Psoas muscle (tissue), 7 donors: ENCODE measurements at regions not wholly inside any gene's neighbourhood (a gene's known extent, or its start where the extent isn't known, plus 50 kb on each side); places are given as distances from the start of the nearest gene placed in this dataset.

ENCODE experiments used
- ATAC-seq, 4 donors: fragments of 200-7000 bp; cut with Tn5 transposase; one replicate each; pipeline ENCODE4 v1.9.1; 2020; ENCODE audit warnings: moderate library complexity in 3 of 4, mild to moderate bottlenecking in 2 of 4
- DNase-seq, 2 donors: peaks; one replicate each; pipeline ENCODE4 v3.0.0-alpha.2; 2020
- H3K27ac ChIP-seq: fragments of 200-600 bp; one replicate; pipeline ENCODE4 v1.8.0; 2022
- H3K27me3 ChIP-seq, 3 donors: fragments of 200-600 bp in 1 of 3; one replicate each; pipeline versions ENCODE4 v1.6.1 to v1.8.0; 2013 to 2022; ENCODE audit warnings: low read length in 2 of 3, mild to moderate bottlenecking in 2 of 3, moderate library complexity in 1 of 3; ENCODE audit not compliant: insufficient read depth in 3 of 3
- H3K36me3 ChIP-seq, 2 donors: fragments of 200-600 bp in 1 of 2; one replicate each; pipeline versions ENCODE4 v1.6.1 to v1.8.0; 2013 to 2022; ENCODE audit warnings: low read depth in 1 of 2, mild to moderate bottlenecking in 1 of 2, moderate library complexity in 1 of 2; ENCODE audit not compliant: insufficient read depth in 1 of 2
- H3K4me1 ChIP-seq: fragments of 200-600 bp; one replicate; pipeline ENCODE4 v1.8.0; 2022
- H3K4me3 ChIP-seq: fragments of 200-600 bp; one replicate; pipeline ENCODE4 v1.8.0; 2022; ENCODE audit warnings: mild to moderate bottlenecking
- H3K9me3 ChIP-seq: fragments of 200-600 bp; one replicate; pipeline ENCODE4 v1.8.0; 2022
- WGBS, 3 donors: extraction: QIAGEN DNeasy Blood & Tissue Kit; methylation state at CpG; one replicate each; pipeline versions ENCODE4 v1.1.6 to v1.1.7; 2013; 5-methylcytosine and 5-hydroxymethylcytosine counted together
- intact Hi-C, 2 donors: fragments of 100-400 bp; cut with DNase I; formaldehyde crosslinking; loops; one replicate each; pipeline versions ENCODE4 v1.11.0 to v1.14.2; 2022
- TF ChIP-seq, protein P1 (sequence below): fragments of 200-600 bp; IDR thresholded peaks from one replicate; pipeline ENCODE4 v1.8.0; 2022; ENCODE audit warnings: antibody characterized with exemption
- donor health status: healthy with polysubstance abuse.
- donor health status: DM: no; HTN: no; CAD: no; lungs with moderate emphysema.
- donor health status: Bipolar disorder and iron deficiency.
- donor health status: healthy.
- donor health status: DM: yes; HTN: yes; CAD: no.
- donor health status: DM: no; HTN: no; CAD: no.
- donor health status: DM: yes; HTN: yes; CAD: no.

DNA sequence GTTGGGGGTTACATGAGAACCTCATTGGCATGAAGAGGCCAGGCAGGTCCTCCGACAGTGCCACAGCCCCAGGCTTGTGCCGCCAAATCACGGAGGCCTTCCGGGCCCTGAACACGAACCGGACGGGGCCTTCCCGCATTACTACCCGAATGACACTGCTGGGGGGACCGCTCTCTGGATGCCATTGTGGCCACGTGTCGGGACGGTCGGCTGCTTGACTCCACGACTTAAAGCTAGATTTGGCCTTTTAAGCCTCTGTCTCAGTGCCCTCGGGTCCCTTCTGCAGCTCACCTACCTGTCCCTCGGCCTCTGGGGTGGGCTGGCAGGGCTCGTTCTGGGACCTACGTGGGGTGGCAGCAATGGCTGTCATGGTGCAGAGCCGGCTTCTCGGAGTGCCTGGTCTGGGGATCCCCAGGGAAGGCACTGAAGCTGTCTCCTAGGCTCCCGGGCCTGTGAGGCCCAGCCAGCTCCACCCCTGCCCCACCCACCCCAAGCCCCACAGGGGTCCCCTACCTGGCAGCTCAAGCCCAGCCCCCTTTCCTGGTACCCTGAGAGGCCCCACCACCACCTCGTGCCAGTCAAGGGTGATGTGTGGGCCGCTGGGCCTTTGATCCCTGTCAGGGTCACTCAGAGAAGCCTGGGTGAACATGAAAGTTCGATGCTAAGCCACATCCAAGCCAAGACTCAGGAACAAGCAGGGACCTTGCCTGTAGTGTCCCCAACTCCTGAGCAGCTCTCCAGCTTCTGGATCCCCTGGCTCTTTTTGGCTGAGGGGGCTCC is 245.8 kb upstream of the SGCG start:
- intact Hi-C loops: loop anchor here (5.0 to 10.0 kb wide), 2 partner anchors 1420 to 1422 kb away; no protein-coding TSS in a partner anchor
- no peaks in the 10 kb centered on the region for H3K4me1 ChIP-seq
- H3K27me3 ChIP-seq: peaks cover 0 to 2% (median 0%) of the 10 kb centered on the region in 3 donors
- no peaks in the 10 kb centered on the region for H3K36me3 ChIP-seq
- ATAC-seq (no peak), DNase-seq (no peak)
- TF ChIP-seq, protein P1, sequence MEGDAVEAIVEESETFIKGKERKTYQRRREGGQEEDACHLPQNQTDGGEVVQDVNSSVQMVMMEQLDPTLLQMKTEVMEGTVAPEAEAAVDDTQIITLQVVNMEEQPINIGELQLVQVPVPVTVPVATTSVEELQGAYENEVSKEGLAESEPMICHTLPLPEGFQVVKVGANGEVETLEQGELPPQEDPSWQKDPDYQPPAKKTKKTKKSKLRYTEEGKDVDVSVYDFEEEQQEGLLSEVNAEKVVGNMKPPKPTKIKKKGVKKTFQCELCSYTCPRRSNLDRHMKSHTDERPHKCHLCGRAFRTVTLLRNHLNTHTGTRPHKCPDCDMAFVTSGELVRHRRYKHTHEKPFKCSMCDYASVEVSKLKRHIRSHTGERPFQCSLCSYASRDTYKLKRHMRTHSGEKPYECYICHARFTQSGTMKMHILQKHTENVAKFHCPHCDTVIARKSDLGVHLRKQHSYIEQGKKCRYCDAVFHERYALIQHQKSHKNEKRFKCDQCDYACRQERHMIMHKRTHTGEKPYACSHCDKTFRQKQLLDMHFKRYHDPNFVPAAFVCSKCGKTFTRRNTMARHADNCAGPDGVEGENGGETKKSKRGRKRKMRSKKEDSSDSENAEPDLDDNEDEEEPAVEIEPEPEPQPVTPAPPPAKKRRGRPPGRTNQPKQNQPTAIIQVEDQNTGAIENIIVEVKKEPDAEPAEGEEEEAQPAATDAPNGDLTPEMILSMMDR: no peak
- H3K4me3 ChIP-seq: no peak overlapping the region
- WGBS, 3 donors: 87 to 90% (median 88%) methylated on average over 24 of the region's 25 CpGs
- no peaks in the 10 kb centered on the region for H3K9me3 ChIP-seq
- H3K27ac ChIP-seq: no peak overlapping the region

DNA sequence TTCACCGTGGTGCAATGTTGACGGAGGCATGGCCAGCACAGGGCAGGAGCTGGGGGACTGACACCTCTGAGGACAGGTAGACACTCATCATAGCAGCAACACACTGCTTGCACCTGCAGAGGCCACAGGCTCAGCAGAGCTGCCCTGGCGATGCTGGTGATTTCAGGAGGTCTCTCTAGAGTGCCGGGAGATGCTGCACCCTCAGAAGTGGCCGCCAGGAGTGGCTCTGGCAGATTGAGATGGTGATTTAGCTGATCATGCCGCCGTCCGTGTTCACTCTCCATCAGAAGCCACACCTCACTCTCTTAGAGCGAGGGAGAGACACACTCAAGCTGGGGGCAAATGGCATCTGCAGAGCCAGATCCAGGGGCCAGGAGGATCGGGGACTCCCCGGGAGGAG is 244.6 kb upstream of the SGCG start:
- Histone ChIP-seq H3K4me3 (no peak overlapping the region), H3K9me3 (no peaks in the 10 kb centered on the region), H3K27me3 (peaks cover 0 to 2% (median 0%) of the 10 kb centered on the region in 3 donors), H3K4me1 (no peaks in the 10 kb centered on the region), H3K36me3 (no peaks in the 10 kb centered on the region), H3K27ac (no peak overlapping the region)
- no peak for DNase-seq
- ATAC-seq: no peak
- WGBS, 3 donors: 70 to 74% (median 72%) methylated on average over 11 of the region's 11 CpGs
- intact Hi-C loops: loop anchor here in 1 of 2 donors (10.0 kb wide), 1 partner anchor 1419 kb away; no protein-coding TSS in a partner anchor
- TF ChIP-seq, protein P1: no peak

DNA sequence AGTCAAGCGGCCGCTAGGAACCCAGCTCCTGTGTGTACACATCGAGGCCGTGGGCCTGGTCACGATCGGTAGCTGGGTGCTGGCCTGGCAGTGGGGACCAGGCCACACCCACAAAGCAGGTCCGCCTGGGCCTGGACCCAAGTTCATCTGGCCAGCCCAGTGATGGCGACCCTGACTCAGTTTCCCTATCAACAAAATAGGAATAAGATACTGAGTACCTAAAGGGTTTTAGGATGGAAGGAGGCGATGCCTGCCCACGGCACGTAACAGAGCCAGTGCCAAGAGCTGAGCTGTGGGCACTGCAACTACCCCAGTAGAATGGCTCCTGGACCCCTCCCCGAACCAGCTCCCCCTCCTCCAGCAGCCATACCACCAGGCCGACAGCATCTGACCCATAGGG is 243.5 kb upstream of the SGCG start:
- Histone ChIP-seq H3K4me1 (no peaks in the 10 kb centered on the region), H3K36me3 (no peaks in the 10 kb centered on the region), H3K4me3 (no peak overlapping the region), H3K27me3 (peaks cover 0 to 2% (median 0%) of the 10 kb centered on the region in 3 donors), H3K9me3 (no peaks in the 10 kb centered on the region), H3K27ac (no peak overlapping the region)
- TF ChIP-seq, protein P1: no peak
- 88 to 98% (median 97%) methylated on average over 13 of the region's 13 CpGs for whole genome bisulfite sequencing, 3 donors
- ATAC-seq (no peak), DNase-seq (no peak)
- intact Hi-C loops: loop anchor here in 1 of 2 donors (10.0 kb wide), 1 partner anchor 1418 kb away; no protein-coding TSS in a partner anchor

DNA sequence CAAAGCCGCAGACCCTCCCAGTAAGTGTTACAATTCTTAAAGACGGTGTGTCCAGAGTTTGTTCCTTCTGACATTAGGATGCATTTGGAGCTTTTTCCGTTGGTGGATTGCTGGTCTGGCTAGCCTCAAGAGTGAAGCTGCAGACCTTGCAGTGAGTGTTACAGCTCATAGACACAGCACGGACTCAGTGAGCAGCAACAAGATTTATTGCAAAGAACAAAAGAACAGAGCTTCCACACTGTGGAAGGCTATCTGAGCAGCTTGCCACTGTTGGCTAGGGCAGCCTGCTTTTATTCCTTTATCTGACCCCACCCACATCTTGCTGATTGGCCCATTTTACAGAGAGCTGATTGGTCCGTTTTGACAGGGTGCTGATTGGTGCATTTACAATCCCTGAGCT is 242.8 kb upstream of the SGCG start:
- WGBS, 3 donors: 93 to 97% (median 97%) methylated on average over 5 of the region's 5 CpGs
- Histone ChIP-seq H3K27ac (no peak overlapping the region), H3K4me3 (no peak overlapping the region), H3K27me3 (peaks cover 0 to 2% (median 0%) of the 10 kb centered on the region in 3 donors), H3K9me3 (no peaks in the 10 kb centered on the region), H3K4me1 (no peaks in the 10 kb centered on the region), H3K36me3 (no peaks in the 10 kb centered on the region)
- TF ChIP-seq, protein P1: no peak
- ATAC-seq (no peak), DNase-seq (no peak)
- intact Hi-C loops: loop anchor here in 1 of 2 donors (10.0 kb wide), 1 partner anchor 1417 kb away; no protein-coding TSS in a partner anchor
